Frontal cortex (tissue), 3 donors: ENCODE measurements at regions not wholly inside any gene's neighbourhood (a gene's known extent, or its start where the extent isn't known, plus 50 kb on each side); places are given as distances from the start of the nearest gene placed in this dataset.

Experiments used
- DNase-seq, 2 donors: peaks; one replicate each; pipeline ENCODE4 v3.0.0; 2012; ENCODE audit warnings: low spot score in 2 of 2
- FAIRE-seq: peaks from 2 replicates; lab custom pipeline; 2012; peaks lifted over from hg19 to GRCh38; lab: Jason Lieb, UNC
- donor health status: control.
- donor health status: control.
- donor health status: control.

- DNase-seq (no peak), FAIRE-seq (no peak)
Measured at GRCh38 chr3:64928683-64929082, 240.9 kb upstream of the ADAMTS9 start.

GRCh38 chr3:64927689-64928088 lies 239.9 kb upstream of the ADAMTS9 start:
- DNase-seq = no peak
- no peak for FAIRE-seq

GRCh38 chr3:64925575-64925974 lies 237.8 kb upstream of the ADAMTS9 start:
- no peak for DNase-seq

GRCh38 chr3:64924961-64925360 lies 237.2 kb upstream of the ADAMTS9 start:
- DNase-seq (no peak), FAIRE-seq (no peak)

More at GRCh38 chr3:64925575-64925974, 237.8 kb upstream of the ADAMTS9 start:
- no peak for FAIRE-seq

GRCh38 chr3:64922213-64922612 lies 234.4 kb upstream of the ADAMTS9 start:
- DNase-seq = no peak
- no peak for FAIRE-seq

- DNase-seq (no peak), FAIRE-seq (no peak)
Measured at GRCh38 chr3:64921281-64922065, 233.7 kb upstream of the ADAMTS9 start.

GRCh38 chr3:64919934-64920333 lies 232.1 kb upstream of the ADAMTS9 start:
- no peak for FAIRE-seq
- no peak for DNase-seq

GRCh38 chr3:64918989-64919388 lies 231.2 kb upstream of the ADAMTS9 start:
- FAIRE-seq (no peak), DNase-seq (no peak)

GRCh38 chr3:64917914-64918453 lies 230.2 kb upstream of the ADAMTS9 start:
- DNase-seq (no peak), FAIRE-seq (no peak)

GRCh38 chr3:64916937-64917336 lies 229.1 kb upstream of the ADAMTS9 start:
- no peak for FAIRE-seq
- no peak for DNase-seq

- no peak for DNase-seq
- FAIRE-seq = no peak
Measured at GRCh38 chr3:64916192-64916798, 228.5 kb upstream of the ADAMTS9 start.

- DNase-seq (no peak), FAIRE-seq (no peak)
Measured at GRCh38 chr3:64915778-64916177, 228.0 kb upstream of the ADAMTS9 start.

GRCh38 chr3:64913515-64913914 lies 225.7 kb upstream of the ADAMTS9 start:
- FAIRE-seq (no peak), DNase-seq (no peak)

- no peak for DNase-seq
- FAIRE-seq = no peak
Measured at GRCh38 chr3:64911138-64911537, 223.3 kb upstream of the ADAMTS9 start.

GRCh38 chr3:64909757-64910467 lies 222.1 kb upstream of the ADAMTS9 start:
- FAIRE-seq (no peak), DNase-seq (no peak)

GRCh38 chr3:64909011-64909410 lies 221.2 kb upstream of the ADAMTS9 start:
- no peak for FAIRE-seq
- DNase-seq = no peak

- no peak for FAIRE-seq
- no peak for DNase-seq
Measured at GRCh38 chr3:64908251-64908685, 220.5 kb upstream of the ADAMTS9 start.

- no peak for FAIRE-seq
- DNase-seq = no peak
Measured at GRCh38 chr3:64905906-64906410, 218.2 kb upstream of the ADAMTS9 start.

GRCh38 chr3:64903006-64903405 lies 215.2 kb upstream of the ADAMTS9 start:
- no peak for FAIRE-seq
- no peak for DNase-seq

GRCh38 chr3:64901986-64902516 lies 214.3 kb upstream of the ADAMTS9 start:
- no peak for DNase-seq
- no peak for FAIRE-seq
